Gastrocnemius medialis (tissue), 4 donors: ENCODE measurements at regions not wholly inside any gene's neighbourhood (a gene's known extent, or its start where the extent isn't known, plus 50 kb on each side); places are given as distances from the start of the nearest gene placed in this dataset.

Source experiments
- ATAC-seq, 2 donors: fragments of 150-250 bp; one replicate each; pipeline ENCODE4 v1.9.1; 2016
- DNase-seq, 2 donors: peaks; one replicate each; pipeline ENCODE4 v3.0.0-alpha.2; 2019
- H3K27ac ChIP-seq, 4 donors: fragments of 200-600 bp; sonication (generic); 1 replicate in 1 of 4; 2 replicates in 3 of 4; pipeline ENCODE4 v1.5.1; 2016 to 2018; ENCODE audit warnings: mild to moderate bottlenecking in 2 of 4, moderate library complexity in 1 of 4
- H3K27me3 ChIP-seq, 3 donors: fragments of 200-600 bp; sonication (generic) in 2 of 3; 1 replicate in 1 of 3; 2 replicates in 2 of 3; pipeline versions ENCODE4 v1.5.1 to v1.6.0; 2016 to 2019; ENCODE audit warnings: mild to moderate bottlenecking in 1 of 3, moderate library complexity in 1 of 3
- H3K36me3 ChIP-seq, 2 donors: fragments of 200-600 bp; sonication (generic) in 1 of 2; one replicate each; pipeline ENCODE4 v1.5.1; 2017 to 2018
- H3K4me1 ChIP-seq, 2 donors: fragments of 200-600 bp; sonication (generic) in 1 of 2; one replicate each; pipeline ENCODE4 v1.5.1; 2016 to 2017; ENCODE audit warnings: mild to moderate bottlenecking in 2 of 2
- H3K4me3 ChIP-seq, 4 donors: fragments of 200-600 bp; sonication (generic) in 3 of 4; 1 replicate in 1 of 4; 2 replicates in 3 of 4; pipeline ENCODE4 v1.5.1; 2016 to 2019; ENCODE audit warnings: mild to moderate bottlenecking in 2 of 4
- H3K9me3 ChIP-seq, 3 donors: fragments of 200-600 bp; sonication (generic) in 2 of 3; 1 replicate in 1 of 3; 2 replicates in 2 of 3; pipeline ENCODE4 v1.5.1; 2016 to 2019
- CTCF ChIP-seq, 5 experiments: fragments of 450-650 bp in 3 of 5; fragments of 200-600 bp in 2 of 5; sonication (generic) in 2 of 5; IDR thresholded peaks in 4 of 5; conservative IDR thresholded peaks in 1 of 5; 1 replicate in 4 of 5; 2 replicates in 1 of 5; pipeline ENCODE4 v1.5.1; 2016 to 2019; ENCODE audit warnings: antibody characterized with exemption in 5 of 5, mild to moderate bottlenecking in 3 of 5, moderate library complexity in 3 of 5
- POLR2A ChIP-seq, 2 donors: fragments of 450-650 bp; IDR thresholded peaks; one replicate each; pipeline ENCODE4 v1.6.1; 2017; ENCODE audit warnings: antibody characterized with exemption in 2 of 2, mild to moderate bottlenecking in 2 of 2, moderate library complexity in 2 of 2
- in situ Hi-C, 4 donors: fragments of 200-750 bp; cut with MboI; loops; one replicate each; pipeline versions ENCODE4 v1.15.0 to v1.8.0; 2017; ENCODE audit warnings: low sequenced_read_pairs in 4 of 4
- intact Hi-C: fragments of 100-400 bp; cut with DNase I; formaldehyde crosslinking; loops from one replicate; pipeline ENCODE4 v1.15.1; 2023; ENCODE audit warnings: low total_unique reads

- H3K27me3 ChIP-seq = no peaks in the 10 kb centered on the region
- H3K9me3 ChIP-seq = no peaks in the 10 kb centered on the region
- TF ChIP-seq POLR2A (IDR thresholded peaks at IDR 0.05) (no peak), CTCF (IDR thresholded peaks at IDR 0.05 in 4 of 5, conservative IDR thresholded peaks at IDR 0.05 in 1 of 5) (no peak)
- no peak for ATAC-seq
- no peak overlapping the region for H3K4me3 ChIP-seq
- H3K4me1 ChIP-seq = no peaks in the 10 kb centered on the region
- H3K36me3 ChIP-seq = no peaks in the 10 kb centered on the region
- H3K27ac ChIP-seq = no peak overlapping the region
- intact Hi-C loops (no loop called here), in situ Hi-C loops (loop anchor here in 1 of 4 donors (25.0 kb wide), 1 partner anchor 557 kb away; no protein-coding TSS in a partner anchor)
- no peak for DNase-seq
Measured at GRCh38 chr2:225104971-225105370, 62.7 kb upstream of the DOCK10 start.

GRCh38 chr2:225104321-225104720 lies 62.1 kb upstream of the DOCK10 start:
- in situ Hi-C loops = loop anchor here in 1 of 4 donors (25.0 kb wide), 1 partner anchor 558 kb away; no protein-coding TSS in a partner anchor
- Histone ChIP-seq H3K4me1 (no peaks in the 10 kb centered on the region), H3K27me3 (no peaks in the 10 kb centered on the region), H3K9me3 (no peaks in the 10 kb centered on the region), H3K4me3 (no peak overlapping the region), H3K36me3 (no peaks in the 10 kb centered on the region), H3K27ac (no peak overlapping the region)
- DNase-seq (no peak), ATAC-seq (no peak)
- no peak for TF ChIP-seq CTCF (IDR thresholded peaks at IDR 0.05 in 4 of 5, conservative IDR thresholded peaks at IDR 0.05 in 1 of 5)
- no peak for TF ChIP-seq POLR2A (IDR thresholded peaks at IDR 0.05)
- intact Hi-C loops = no loop called here

- TF ChIP-seq POLR2A (IDR thresholded peaks at IDR 0.05) = no peak
- TF ChIP-seq CTCF (IDR thresholded peaks at IDR 0.05 in 4 of 5, conservative IDR thresholded peaks at IDR 0.05 in 1 of 5) = no peak
- intact Hi-C loops (no loop called here), in situ Hi-C loops (loop anchor here in 1 of 4 donors (25.0 kb wide), 1 partner anchor 559 kb away; no protein-coding TSS in a partner anchor)
- no peaks in the 10 kb centered on the region for H3K36me3 ChIP-seq
- no peak overlapping the region for H3K27ac ChIP-seq
- no peaks in the 10 kb centered on the region for H3K4me1 ChIP-seq
- no peaks in the 10 kb centered on the region for H3K9me3 ChIP-seq
- ATAC-seq (no peak), DNase-seq (no peak)
- H3K4me3 ChIP-seq = no peak overlapping the region
- no peaks in the 10 kb centered on the region for H3K27me3 ChIP-seq
Measured at GRCh38 chr2:225103737-225104141, 61.5 kb upstream of the DOCK10 start.

- Histone ChIP-seq H3K36me3 (no peaks in the 10 kb centered on the region), H3K4me1 (no peaks in the 10 kb centered on the region), H3K9me3 (no peaks in the 10 kb centered on the region), H3K27me3 (no peaks in the 10 kb centered on the region), H3K27ac (no peak overlapping the region), H3K4me3 (no peak overlapping the region)
- ATAC-seq (no peak), DNase-seq (no peak)
- intact Hi-C loops (no loop called here), in situ Hi-C loops (loop anchor here in 1 of 4 donors (25.0 kb wide), 1 partner anchor 561 kb away; no protein-coding TSS in a partner anchor)
- TF ChIP-seq CTCF (IDR thresholded peaks at IDR 0.05 in 4 of 5, conservative IDR thresholded peaks at IDR 0.05 in 1 of 5) (no peak), POLR2A (IDR thresholded peaks at IDR 0.05) (no peak)
Measured at GRCh38 chr2:225100856-225101294, 58.6 kb upstream of the DOCK10 start.

GRCh38 chr2:225100269-225100668 lies 58.0 kb upstream of the DOCK10 start:
- no peak for ATAC-seq
- no peaks in the 10 kb centered on the region for H3K36me3 ChIP-seq
- TF ChIP-seq POLR2A (IDR thresholded peaks at IDR 0.05) (no peak), CTCF (IDR thresholded peaks at IDR 0.05 in 4 of 5, conservative IDR thresholded peaks at IDR 0.05 in 1 of 5) (no peak)
- intact Hi-C loops = no loop called here
- no peaks in the 10 kb centered on the region for H3K4me1 ChIP-seq
- no peak overlapping the region for H3K4me3 ChIP-seq
- no peak for DNase-seq
- in situ Hi-C loops = loop anchor here in 1 of 4 donors (25.0 kb wide), 1 partner anchor 562 kb away; no protein-coding TSS in a partner anchor
- H3K27me3 ChIP-seq = no peaks in the 10 kb centered on the region
- H3K9me3 ChIP-seq = no peaks in the 10 kb centered on the region
- no peak overlapping the region for H3K27ac ChIP-seq
